Mesenchymal stem cell (in vitro differentiated cells and primary cell): ENCODE measurements at regions not wholly inside any gene's neighbourhood (a gene's known extent, or its start where the extent isn't known, plus 50 kb on each side); places are given as distances from the start of the nearest gene placed in this dataset.

ENCODE experiments used
- DNase-seq: peaks from one replicate; pipeline ENCODE4 v3.0.0-alpha.2; 2013
- H2AFZ ChIP-seq: one replicate; pipeline ENCODE4 v1.6.1; 2013; ENCODE audit warnings: low read depth, mild to moderate bottlenecking, control low read depth, inconsistent platforms, low read length, moderate library complexity
- H2AK5ac ChIP-seq: 2 replicates; pipeline ENCODE4 v1.6.1; 2013; ENCODE audit warnings: low read length, moderate library complexity, mild to moderate bottlenecking, inconsistent platforms; ENCODE audit not compliant: severe bottlenecking
- H2BK120ac ChIP-seq: one replicate; pipeline ENCODE4 v1.6.1; 2013; ENCODE audit warnings: low read depth, mild to moderate bottlenecking, inconsistent platforms, low read length, moderate library complexity
- H2BK12ac ChIP-seq, 2 experiments: one replicate each; pipeline ENCODE4 v1.6.1; 2013; ENCODE audit warnings: inconsistent platforms in 2 of 2, low read length in 2 of 2, mild to moderate bottlenecking in 2 of 2, moderate library complexity in 2 of 2, control low read depth in 1 of 2
- H2BK15ac ChIP-seq: one replicate; pipeline ENCODE4 v1.6.1; 2013; ENCODE audit warnings: mild to moderate bottlenecking, low read depth, inconsistent platforms; ENCODE audit not compliant: poor library complexity, severe bottlenecking
- H2BK5ac ChIP-seq: 2 replicates; pipeline ENCODE4 v1.6.1; 2013; ENCODE audit warnings: low read depth, mild to moderate bottlenecking, low read length, control low read depth, inconsistent platforms; ENCODE audit not compliant: poor library complexity, severe bottlenecking
- H3K14ac ChIP-seq, 2 experiments: one replicate each; pipeline ENCODE4 v1.6.1; 2013; ENCODE audit warnings: inconsistent platforms in 2 of 2, low read length in 2 of 2, control low read depth in 1 of 2, mild to moderate bottlenecking in 1 of 2, moderate library complexity in 1 of 2
- H3K18ac ChIP-seq, 2 experiments: one replicate each; pipeline ENCODE4 v1.6.1; 2013; ENCODE audit warnings: inconsistent platforms in 2 of 2, low read length in 2 of 2, control low read depth in 1 of 2, low read depth in 1 of 2, mild to moderate bottlenecking in 1 of 2
- H3K23ac ChIP-seq, 2 experiments: one replicate each; pipeline ENCODE4 v1.6.1; 2013; ENCODE audit warnings: inconsistent platforms in 2 of 2, low read length in 2 of 2, mild to moderate bottlenecking in 2 of 2, moderate library complexity in 2 of 2, control low read depth in 1 of 2
- H3K27ac ChIP-seq: 2 replicates; pipeline ENCODE4 v1.5.1; 2013; ENCODE audit warnings: mild to moderate bottlenecking, moderate library complexity, low read length, control low read depth, inconsistent platforms; ENCODE audit not compliant: poor library complexity, severe bottlenecking
- H3K27me3 ChIP-seq, 2 experiments: 2 replicates each; pipeline versions ENCODE4 v1.6.1 to v1.7.0; 2013; ENCODE audit warnings: low read length in 2 of 2, mild to moderate bottlenecking in 2 of 2, moderate library complexity in 2 of 2, control low read depth in 1 of 2, inconsistent platforms in 1 of 2; ENCODE audit not compliant: control insufficient read depth in 1 of 2, insufficient read depth in 1 of 2
- H3K36me3 ChIP-seq, 2 experiments: 2 replicates each; pipeline versions ENCODE4 v1.6.1 to v1.7.0; 2013; ENCODE audit warnings: low read length in 2 of 2, control low read depth in 1 of 2, inconsistent platforms in 1 of 2, low read depth in 1 of 2, mild to moderate bottlenecking in 1 of 2; ENCODE audit not compliant: insufficient read depth in 2 of 2, control insufficient read depth in 1 of 2
- H3K4ac ChIP-seq, 2 experiments: one replicate each; pipeline ENCODE4 v1.6.1; 2013; ENCODE audit warnings: inconsistent platforms in 2 of 2, low read length in 2 of 2, mild to moderate bottlenecking in 2 of 2, moderate library complexity in 2 of 2, control low read depth in 1 of 2, low read depth in 1 of 2
- H3K4me1 ChIP-seq: 2 replicates; pipeline ENCODE4 v1.6.1; 2013; ENCODE audit warnings: low read depth, low read length, control low read depth; ENCODE audit not compliant: control insufficient read depth, insufficient read depth
- H3K4me2 ChIP-seq: 2 replicates; pipeline ENCODE4 v1.6.1; 2013; ENCODE audit warnings: low read length, mild to moderate bottlenecking, inconsistent platforms; ENCODE audit not compliant: poor library complexity, severe bottlenecking
- H3K4me3 ChIP-seq, 2 experiments: 2 replicates each; pipeline versions ENCODE4 v1.5.1 to v1.7.0; 2013; ENCODE audit warnings: low read length in 2 of 2, mild to moderate bottlenecking in 2 of 2, control low read depth in 1 of 2, low read depth in 1 of 2; ENCODE audit not compliant: insufficient read depth in 1 of 2
- H3K79me1 ChIP-seq: replicated peaks from 2 replicates; pipeline ENCODE4 v1.6.1; 2013; ENCODE audit warnings: mild to moderate bottlenecking, control low read depth, low read length, inconsistent platforms; ENCODE audit not compliant: poor library complexity, severe bottlenecking
- H3K9ac ChIP-seq: 2 replicates; pipeline ENCODE4 v1.7.0; 2013; ENCODE audit warnings: mild to moderate bottlenecking, low read length, moderate library complexity
- H3K9me3 ChIP-seq: 2 replicates; pipeline ENCODE4 v1.7.0; 2013; ENCODE audit warnings: mild to moderate bottlenecking, low read length; ENCODE audit not compliant: control insufficient read depth
- H4K8ac ChIP-seq: one replicate; pipeline ENCODE4 v1.6.1; 2013; ENCODE audit warnings: inconsistent platforms, mild to moderate bottlenecking, low read length, moderate library complexity
- H4K91ac ChIP-seq: one replicate; pipeline ENCODE4 v1.6.1; 2013; ENCODE audit warnings: mild to moderate bottlenecking, low read length, inconsistent platforms
- WGBS: methylation state at CpG from one replicate; pipeline ENCODE4 v1.1.7; 2013; ENCODE audit warnings: mixed read lengths; 5-methylcytosine and 5-hydroxymethylcytosine counted together

GRCh38 chr2:239858179-239858578 is 167.0 kb downstream of the NDUFA10 start:
- Histone ChIP-seq H3K23ac (no peak overlapping the region), H4K8ac (no peak overlapping the region), H2AK5ac (no peak overlapping the region), H3K9ac (no peak overlapping the region), H2BK15ac (no peak overlapping the region), H3K4me2 (no peak overlapping the region), H2BK12ac (no peak overlapping the region), H2BK120ac (no peak overlapping the region), H3K14ac (no peak overlapping the region), H3K9me3 (no peaks in the 10 kb centered on the region), H3K27me3 (peaks cover 0 to 28% of the 10 kb centered on the region in 2 experiments), H3K4me1 (no peaks in the 10 kb centered on the region), H3K18ac (no peak overlapping the region), H3K27ac (no peak overlapping the region), H2AFZ (no peak overlapping the region), H3K4me3 (no peak overlapping the region), H3K79me1 (no peaks in the 10 kb centered on the region), H2BK5ac (no peak overlapping the region), H4K91ac (no peak overlapping the region), H3K4ac (no peak overlapping the region), H3K36me3 (no peaks in the 10 kb centered on the region)
- DNase-seq: no peak
- WGBS: 78% methylated on average over 5 of the region's 5 CpGs

DNA sequence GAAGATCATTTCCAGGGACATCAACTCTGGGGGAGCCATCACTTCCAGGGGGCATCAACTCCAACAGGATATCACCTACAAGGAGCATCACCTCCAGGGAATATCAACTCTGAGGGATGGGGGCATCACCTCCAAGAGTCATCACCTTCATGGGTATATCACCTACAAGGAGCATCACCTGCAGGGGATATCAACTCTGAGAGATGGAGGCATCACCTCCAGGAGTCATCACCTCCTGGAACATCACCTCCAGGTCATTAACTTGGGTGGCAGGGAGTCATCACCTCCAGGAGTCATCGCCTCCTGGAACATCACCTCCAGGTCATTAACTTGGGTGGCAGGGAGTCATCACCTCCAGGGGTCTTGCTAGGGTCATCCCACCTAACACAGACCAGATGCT is 167.6 kb downstream of the NDUFA10 start:
- H3K79me1 ChIP-seq: no peaks in the 10 kb centered on the region

DNA sequence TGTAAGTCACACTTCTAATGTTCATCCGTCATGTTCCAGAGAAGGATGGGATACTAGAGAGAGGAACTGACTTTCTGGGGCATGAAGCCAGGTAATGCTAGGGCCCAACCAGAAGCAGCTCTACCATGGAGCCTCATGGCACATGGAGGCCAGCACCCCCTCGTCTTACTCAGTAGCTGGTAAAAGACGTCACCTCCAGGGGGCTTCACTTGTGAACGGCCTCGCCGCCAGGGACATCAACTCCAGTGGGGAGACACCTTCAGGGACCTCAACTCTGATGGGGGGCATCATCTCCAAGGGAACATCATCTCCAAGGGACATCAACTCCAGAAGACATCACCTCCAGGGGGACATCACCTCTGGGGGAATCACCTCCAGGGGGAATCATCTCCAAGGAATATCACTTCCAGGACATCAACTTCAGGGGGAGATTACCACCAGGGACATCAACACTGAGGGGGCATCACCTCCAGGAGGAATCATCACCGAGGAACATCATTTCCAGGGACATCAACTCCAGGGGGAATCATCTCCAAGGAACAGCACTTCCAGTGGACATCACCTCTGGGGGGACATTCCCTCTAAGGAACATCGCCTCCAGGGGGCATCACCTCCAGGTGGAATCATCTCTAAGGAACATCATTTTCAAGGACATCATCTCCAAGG is 168.4 kb downstream of the NDUFA10 start:
- Histone ChIP-seq H3K14ac (no peak overlapping the region), H3K4ac (no peak overlapping the region), H2AK5ac (no peak overlapping the region), H3K79me1 (no peaks in the 10 kb centered on the region), H2BK12ac (no peak overlapping the region), H3K9me3 (no peaks in the 10 kb centered on the region), H4K91ac (no peak overlapping the region), H2AFZ (no peak overlapping the region), H3K23ac (no peak overlapping the region), H4K8ac (no peak overlapping the region), H3K27ac (no peak overlapping the region), H3K36me3 (no peaks in the 10 kb centered on the region), H2BK15ac (no peak overlapping the region), H3K18ac (no peak overlapping the region), H3K9ac (no peak overlapping the region), H2BK5ac (no peak overlapping the region), H3K4me2 (no peak overlapping the region), H3K4me1 (no peaks in the 10 kb centered on the region), H3K27me3 (peaks cover 0 to 28% of the 10 kb centered on the region in 2 experiments), H3K4me3 (no peak overlapping the region), H2BK120ac (no peak overlapping the region)
- no peak for DNase-seq
- 76% methylated on average over 8 of the region's 8 CpGs for WGBS

More for the DNA sequence above, 167.6 kb downstream of the NDUFA10 start:
- Histone ChIP-seq H3K4me2 (no peak overlapping the region), H3K27ac (no peak overlapping the region), H3K9me3 (no peaks in the 10 kb centered on the region), H2BK12ac (no peak overlapping the region), H3K4me3 (no peak overlapping the region), H3K23ac (no peak overlapping the region), H4K8ac (no peak overlapping the region), H3K4me1 (no peaks in the 10 kb centered on the region), H3K27me3 (peaks cover 0 to 28% of the 10 kb centered on the region in 2 experiments), H4K91ac (no peak overlapping the region), H3K14ac (no peak overlapping the region), H3K36me3 (no peaks in the 10 kb centered on the region), H2AFZ (no peak overlapping the region), H2BK120ac (no peak overlapping the region), H2AK5ac (no peak overlapping the region), H3K9ac (no peak overlapping the region), H3K18ac (no peak overlapping the region), H2BK5ac (no peak overlapping the region), H3K4ac (no peak overlapping the region), H2BK15ac (no peak overlapping the region)
- 74% methylated on average over 1 of the region's 1 CpG for WGBS
- DNase-seq: no peak

GRCh38 chr2:239855863-239856587 is 169.1 kb downstream of the NDUFA10 start:
- no peak overlapping the region for H3K23ac ChIP-seq
- peaks cover 5% of the 10 kb centered on the region for H3K9me3 ChIP-seq
- WGBS: 75% methylated on average over 9 of the region's 10 CpGs
- no peak overlapping the region for H3K18ac ChIP-seq
- no peak overlapping the region for H2AK5ac ChIP-seq
- H2BK15ac ChIP-seq: no peak overlapping the region
- no peak overlapping the region for H4K91ac ChIP-seq
- H3K27me3 ChIP-seq: peaks cover 0 to 28% of the 10 kb centered on the region in 2 experiments
- no peak overlapping the region for H3K27ac ChIP-seq
- H2BK12ac ChIP-seq: no peak overlapping the region
- no peak overlapping the region for H3K9ac ChIP-seq
- no peak overlapping the region for H2AFZ ChIP-seq
- no peak overlapping the region for H4K8ac ChIP-seq
- H2BK5ac ChIP-seq: no peak overlapping the region
- no peaks in the 10 kb centered on the region for H3K79me1 ChIP-seq
- H3K4ac ChIP-seq: no peak overlapping the region
- no peak overlapping the region for H3K4me2 ChIP-seq
- no peaks in the 10 kb centered on the region for H3K36me3 ChIP-seq
- no peak overlapping the region for H2BK120ac ChIP-seq
- no peak overlapping the region for H3K4me3 ChIP-seq
- no peaks in the 10 kb centered on the region for H3K4me1 ChIP-seq
- no peak for DNase-seq
- H3K14ac ChIP-seq: no peak overlapping the region
